Left cardiac atrium (tissue), 4 donors: ENCODE measurements at regions not wholly inside any gene's neighbourhood (a gene's known extent, or its start where the extent isn't known, plus 50 kb on each side); places are given as distances from the start of the nearest gene placed in this dataset.

Experiments used
- ATAC-seq, 2 donors: fragments of 200-7000 bp; cut with Tn5 transposase; one replicate each; pipeline ENCODE4 v1.9.1; 2020; ENCODE audit warnings: mild to moderate bottlenecking in 2 of 2, moderate library complexity in 2 of 2
- DNase-seq: peaks from one replicate; pipeline ENCODE4 v3.0.0-alpha.2; 2020
- intact Hi-C, 2 donors: fragments of 100-400 bp; cut with DNase I; formaldehyde crosslinking; loops; one replicate each; pipeline versions ENCODE4 v1.14.1 to v1.15.1; 2022 to 2023
- donor health status: DM: no; HTN: yes; CAD: no.
- donor health status: DM: no; HTN: yes; CAD: no; lungs with severe emphysema.
- donor health status: DM: yes; HTN: yes; CAD: no.
- donor health status: Dilated cardiomyopathy.

GRCh38 chr17:62887437-62887836 is 78.6 kb upstream of the TANC2 start:
- no peak for ATAC-seq
- intact Hi-C loops, result no loop called here

DNA sequence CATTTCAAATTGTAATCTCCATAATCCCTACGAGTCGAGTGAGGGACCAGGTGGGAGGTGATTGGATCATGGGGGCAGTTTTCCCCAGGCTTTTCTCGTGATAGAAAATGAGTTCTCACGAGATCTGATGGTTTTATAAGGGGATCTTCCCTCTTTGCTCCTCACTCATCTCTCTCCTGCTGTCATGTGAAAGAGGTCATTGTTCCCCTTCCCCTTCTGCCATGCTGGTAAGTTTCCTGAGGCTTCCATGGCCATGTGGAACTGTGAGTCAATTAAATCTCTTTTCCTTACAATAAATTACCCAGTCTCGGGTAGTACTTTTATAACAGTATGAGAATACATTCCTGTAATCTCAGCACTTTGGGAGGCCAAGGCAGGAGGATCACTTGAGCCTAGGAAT is 76.7 kb upstream of the MARCHF10 start:
- ATAC-seq (no peak), DNase-seq (no peak)
- intact Hi-C loops, result no loop called here

More at GRCh38 chr17:62887437-62887836, 78.6 kb upstream of the TANC2 start:
- DNase-seq, result no peak

GRCh38 chr17:62882878-62883277 is 74.8 kb upstream of the MARCHF10 start:
- intact Hi-C loops, result no loop called here
- DNase-seq (no peak), ATAC-seq (peak in 1 of 2 donors; percentile 30)

DNA sequence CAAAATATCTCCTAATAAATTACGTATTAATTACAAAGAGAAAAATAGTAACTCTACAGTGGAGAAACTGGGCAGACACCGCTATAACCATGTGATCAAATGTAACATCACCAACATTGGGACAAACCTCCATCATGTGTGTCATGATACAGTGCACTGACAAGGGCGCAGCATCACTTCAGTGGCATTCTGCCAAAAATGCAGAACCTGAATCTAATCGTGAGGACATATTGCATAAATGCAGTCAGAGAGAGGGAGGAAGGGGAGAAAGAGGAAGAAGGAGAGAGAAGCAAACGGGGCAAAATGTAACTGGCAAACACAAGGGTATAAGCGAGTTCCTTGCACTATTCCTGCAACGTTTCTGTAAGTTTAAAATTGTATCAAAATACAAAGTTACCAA is 74.2 kb upstream of the MARCHF10 start:
- peak in 1 of 2 donors; percentile 50 for ATAC-seq
- intact Hi-C loops, result no loop called here
- DNase-seq, result no peak

DNA sequence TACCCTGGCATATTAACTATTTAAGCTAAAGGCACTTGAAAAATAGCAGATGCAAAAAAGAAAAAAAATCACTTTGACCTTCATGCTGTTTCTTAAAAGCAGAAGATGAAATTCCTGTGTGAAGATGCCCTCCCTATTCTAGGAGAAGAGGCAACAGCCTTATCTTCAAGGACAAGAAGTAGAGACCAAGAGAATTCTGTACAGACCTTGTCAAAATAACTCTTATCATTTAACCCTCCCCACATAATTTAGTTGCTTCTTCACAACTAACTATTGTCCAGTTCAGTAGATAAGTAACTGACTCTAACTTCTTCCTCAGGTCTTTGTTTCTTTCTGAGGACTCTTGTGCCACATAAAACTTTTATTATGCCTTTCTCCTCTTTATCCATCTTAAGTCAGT is 72.0 kb upstream of the MARCHF10 start:
- intact Hi-C loops, result no loop called here
- ATAC-seq (no peak), DNase-seq (no peak)

DNA sequence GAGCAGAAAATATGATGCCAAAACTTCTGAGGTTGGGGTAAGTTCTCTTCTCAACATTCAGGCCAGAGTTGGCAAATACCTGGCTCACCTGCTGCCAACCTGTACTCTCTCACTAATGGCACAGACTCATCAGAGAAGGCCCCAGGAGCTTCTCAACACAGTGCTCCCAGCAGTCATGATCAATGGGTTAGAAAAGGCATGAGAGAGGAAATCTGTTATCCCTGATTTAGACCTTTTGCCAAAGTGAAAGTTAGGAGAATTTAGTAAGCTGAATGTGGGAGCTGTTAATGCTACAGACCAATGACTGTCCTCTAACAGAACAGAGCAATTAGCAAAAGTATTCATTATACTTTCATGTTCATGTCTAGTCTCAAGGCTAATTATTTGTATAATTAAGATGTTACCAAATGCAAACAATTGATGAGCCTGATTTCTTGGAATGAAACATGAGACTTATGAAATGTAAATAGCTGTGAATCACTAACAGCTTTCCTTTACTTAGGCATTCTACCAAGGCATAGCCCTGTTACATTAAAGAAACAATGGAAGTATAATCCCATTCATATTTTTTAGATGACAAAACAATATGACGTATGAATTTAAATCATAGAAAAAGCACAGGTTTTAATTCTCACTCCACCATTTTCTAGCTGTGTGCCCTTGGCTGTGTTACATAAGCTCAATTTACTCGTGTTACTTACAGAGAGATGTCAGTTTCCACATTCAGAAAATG is 68.7 kb upstream of the MARCHF10 start:
- DNase-seq (no peak), ATAC-seq (no peak)
- intact Hi-C loops, result no loop called here

- intact Hi-C loops, result no loop called here
- DNase-seq (no peak), ATAC-seq (no peak)
These were observed 67.9 kb upstream of the MARCHF10 start for GRCh38 chr17:62876063-62876462.

- DNase-seq (no peak), ATAC-seq (no peak)
- intact Hi-C loops, result no loop called here
These were observed 67.2 kb upstream of the MARCHF10 start for GRCh38 chr17:62875296-62875695.

GRCh38 chr17:62871291-62871690 is 63.2 kb upstream of the MARCHF10 start:
- ATAC-seq (no peak), DNase-seq (no peak)
- intact Hi-C loops, result no loop called here

DNA sequence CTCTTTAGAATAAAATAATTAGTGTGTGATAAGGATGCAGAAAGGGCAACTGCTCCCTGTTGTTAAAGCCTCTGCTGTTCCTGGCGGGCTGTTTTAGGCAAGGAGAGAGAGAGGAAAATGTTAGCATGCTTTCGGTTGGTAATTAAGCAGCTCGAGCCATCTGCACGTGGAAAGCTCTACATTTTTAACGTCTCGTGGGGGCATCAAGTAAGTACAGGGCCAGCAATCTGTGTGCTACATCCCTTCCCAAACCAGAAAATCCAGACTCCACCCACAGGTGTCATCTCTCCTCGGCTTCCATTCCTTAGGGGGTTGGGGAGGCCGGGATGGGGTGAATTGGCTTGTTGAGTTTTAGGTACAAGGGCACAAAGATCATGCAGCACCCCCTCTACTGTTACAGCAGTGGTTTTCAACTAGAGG is 62.4 kb upstream of the MARCHF10 start:
- DNase-seq (no peak), ATAC-seq (no peak)
- intact Hi-C loops, result no loop called here

- DNase-seq (no peak), ATAC-seq (no peak)
- intact Hi-C loops, result no loop called here
These were observed 62.0 kb upstream of the MARCHF10 start for GRCh38 chr17:62870030-62870541.

DNA sequence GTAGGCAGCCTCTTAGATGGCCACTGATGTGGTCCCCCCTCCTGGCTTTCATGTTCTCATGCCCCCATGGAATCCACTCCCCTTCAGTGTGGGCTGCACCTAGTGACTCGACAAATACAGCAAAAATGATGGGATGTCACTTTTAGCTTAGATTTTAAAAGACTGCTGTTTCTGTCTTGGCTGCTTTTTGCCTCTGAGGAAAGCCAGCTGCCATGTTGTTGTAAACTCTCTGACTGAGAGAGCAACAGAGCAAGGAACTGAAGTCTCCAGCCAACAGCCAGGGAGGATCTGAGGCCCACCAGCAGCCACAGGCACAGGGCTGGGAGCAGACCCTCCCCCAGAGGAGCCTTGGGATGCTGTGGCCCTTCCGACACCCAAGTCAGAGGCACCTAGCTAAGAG is 60.6 kb upstream of the MARCHF10 start:
- ATAC-seq (no peak), DNase-seq (no peak)
- intact Hi-C loops, result no loop called here

GRCh38 chr17:62868008-62868407 is 59.9 kb upstream of the MARCHF10 start:
- DNase-seq (no peak), ATAC-seq (no peak)
- intact Hi-C loops, result no loop called here

GRCh38 chr17:62867303-62867702 is 59.2 kb upstream of the MARCHF10 start:
- DNase-seq, result no peak
- no peak for ATAC-seq
- intact Hi-C loops, result no loop called here

GRCh38 chr17:62866471-62866870 is 58.4 kb upstream of the MARCHF10 start:
- ATAC-seq (no peak), DNase-seq (no peak)
- intact Hi-C loops, result no loop called here

- ATAC-seq, result no peak
- DNase-seq, result no peak
- intact Hi-C loops, result no loop called here
These were observed 57.5 kb upstream of the MARCHF10 start for GRCh38 chr17:62865586-62865985.

GRCh38 chr17:62862251-62862650 is 54.1 kb upstream of the MARCHF10 start:
- no peak for ATAC-seq
- no peak for DNase-seq
- intact Hi-C loops, result no loop called here

DNA sequence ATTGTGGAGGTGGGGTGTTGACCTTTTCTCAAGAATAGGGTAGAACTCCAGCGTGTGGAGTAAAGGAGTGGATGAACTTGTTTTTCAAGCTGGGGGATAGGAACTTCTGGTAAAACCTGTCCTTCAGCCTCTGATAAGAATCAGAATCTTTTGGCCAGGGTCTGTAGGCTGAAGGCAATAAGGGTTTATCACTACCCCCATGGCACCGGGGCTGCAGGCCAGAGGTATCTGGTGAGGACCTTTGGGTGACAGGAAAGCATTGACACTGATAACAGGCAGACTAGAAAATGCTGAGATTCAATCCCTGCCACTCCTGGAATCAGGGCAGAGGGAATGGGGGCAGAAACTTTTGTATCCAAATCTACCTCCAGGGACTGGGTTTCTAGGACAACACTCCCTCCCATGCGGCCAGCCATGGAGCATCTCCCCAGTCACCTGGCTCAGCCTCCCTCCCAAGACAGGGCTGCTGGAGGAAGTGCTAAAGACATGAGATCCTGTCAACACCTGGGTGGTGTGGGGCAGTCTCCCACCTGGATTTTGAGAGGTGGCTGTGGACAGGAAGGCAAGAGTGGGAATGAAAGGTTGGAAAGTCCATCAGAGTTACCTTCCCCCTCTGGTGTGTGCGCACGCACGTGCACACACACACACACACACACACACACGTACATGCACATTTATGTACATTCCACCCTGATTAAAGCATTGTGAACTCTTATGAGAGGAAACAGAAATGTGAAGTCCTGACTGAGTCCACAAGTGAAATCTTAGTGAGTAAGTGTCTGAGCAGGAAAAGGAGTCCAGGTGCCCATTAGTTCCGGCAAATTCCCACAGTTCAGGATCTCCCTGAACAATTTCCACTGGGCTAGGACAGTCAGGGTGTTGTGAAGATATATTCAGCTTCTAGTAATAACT is 53.1 kb upstream of the MARCHF10 start:
- DNase-seq, result no peak
- intact Hi-C loops, result no loop called here
- ATAC-seq, result no peak

GRCh38 chr17:62859146-62859545 is 51.0 kb upstream of the MARCHF10 start:
- DNase-seq, result no peak
- no peak for ATAC-seq
- intact Hi-C loops, result no loop called here
